Activated gamma-delta T cell (primary cell): ENCODE measurements at regions not wholly inside any gene's neighbourhood (a gene's known extent, or its start where the extent isn't known, plus 50 kb on each side); places are given as distances from the start of the nearest gene placed in this dataset.

ENCODE experiments used
- DNase-seq: peaks from one replicate; lab custom pipeline; 2025; lab: John Stamatoyannopoulos, UW

DNA sequence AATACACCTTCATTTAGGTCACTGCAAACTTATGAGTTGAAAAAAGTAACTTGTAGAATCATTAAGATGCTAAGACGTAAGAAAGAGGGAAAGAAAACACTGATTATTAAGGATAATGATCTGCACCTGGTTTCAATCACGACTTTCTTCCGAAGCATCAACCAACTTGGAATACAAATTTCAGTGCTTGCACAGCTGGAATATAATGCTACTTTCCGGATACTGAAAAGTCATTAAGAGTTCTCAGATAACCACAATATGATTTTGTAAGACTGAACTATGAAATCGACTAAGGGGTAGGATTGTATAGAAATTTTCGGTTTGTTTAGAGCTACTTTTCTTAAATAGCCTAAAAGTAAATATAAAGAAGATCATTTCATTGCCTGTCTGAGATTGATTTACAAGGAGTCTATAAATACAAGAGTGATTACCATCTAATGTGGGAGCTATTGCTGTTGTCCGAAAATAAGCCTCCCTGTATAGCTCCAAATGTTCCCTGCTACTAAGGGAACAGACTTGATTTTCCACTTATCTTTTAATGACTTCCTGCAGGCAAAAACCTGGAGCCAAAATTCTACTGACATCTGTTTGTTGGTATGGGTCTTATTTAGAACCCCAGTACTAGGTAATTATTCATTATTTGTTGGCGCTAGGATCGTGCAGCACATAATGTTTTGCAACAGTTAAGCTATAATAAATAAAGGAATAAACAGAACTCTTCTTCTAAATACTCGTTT, 673.3 kb downstream of the KCNT2 start:
- no peak for DNase-seq

DNA sequence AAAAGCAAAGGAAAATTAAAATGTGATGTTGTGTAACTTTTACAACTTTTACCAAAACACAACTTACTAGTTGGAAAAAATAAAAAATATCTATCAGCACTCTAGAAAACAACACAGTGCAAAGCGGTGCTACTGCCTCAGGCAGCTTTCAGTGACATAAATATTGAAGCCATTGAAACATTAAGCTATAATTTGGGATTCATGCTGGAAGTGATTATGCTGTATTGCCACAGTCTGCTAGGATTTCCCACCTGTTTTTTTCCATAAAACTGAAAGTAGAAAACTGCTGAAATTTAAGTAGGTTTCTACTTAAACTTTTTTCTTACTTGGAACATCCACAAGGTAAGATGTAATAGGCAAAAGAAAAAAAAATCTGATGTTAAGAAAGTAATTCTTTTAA, 674.4 kb downstream of the KCNT2 start:
- DNase-seq, result no peak

DNA sequence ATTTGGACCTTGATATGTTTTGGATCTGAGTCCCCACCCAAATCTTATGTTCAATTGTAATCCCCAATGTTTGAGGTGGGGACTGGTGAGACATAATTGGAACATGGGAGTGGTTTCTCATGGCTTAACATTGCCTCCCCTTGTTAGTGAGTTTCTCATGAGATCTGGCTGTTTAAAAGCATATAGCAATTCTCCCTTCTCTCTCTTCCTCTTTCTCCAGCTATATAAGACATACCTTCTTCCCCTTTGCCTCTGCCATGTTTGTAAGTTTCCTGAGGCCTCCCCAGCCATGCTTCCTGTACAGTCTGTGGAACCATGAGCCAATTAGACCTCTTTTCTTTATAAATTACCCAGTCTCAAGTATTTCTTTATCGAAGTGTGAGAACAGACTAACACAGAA, 692.4 kb downstream of the KCNT2 start:
- no peak for DNase-seq

DNA sequence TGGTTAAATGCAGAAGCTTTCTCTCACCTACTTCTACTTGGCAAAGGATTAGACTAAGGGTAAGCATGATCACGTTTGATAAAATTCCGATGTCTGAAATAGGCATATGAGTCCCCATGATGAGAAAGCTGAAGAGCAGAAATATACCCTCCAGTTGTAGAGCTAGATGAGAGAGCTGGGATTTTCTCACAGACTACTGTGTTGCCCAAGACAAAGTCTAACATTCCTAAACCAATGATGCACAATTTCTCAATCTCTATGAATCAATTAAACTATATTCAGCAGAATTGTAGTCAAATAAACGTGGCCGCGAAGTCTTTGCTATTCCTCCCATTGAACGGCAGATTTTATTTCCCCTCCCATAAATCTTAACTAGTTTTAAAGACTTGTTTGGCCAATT, 699.2 kb downstream of the KCNT2 start:
- DNase-seq, result no peak

DNA sequence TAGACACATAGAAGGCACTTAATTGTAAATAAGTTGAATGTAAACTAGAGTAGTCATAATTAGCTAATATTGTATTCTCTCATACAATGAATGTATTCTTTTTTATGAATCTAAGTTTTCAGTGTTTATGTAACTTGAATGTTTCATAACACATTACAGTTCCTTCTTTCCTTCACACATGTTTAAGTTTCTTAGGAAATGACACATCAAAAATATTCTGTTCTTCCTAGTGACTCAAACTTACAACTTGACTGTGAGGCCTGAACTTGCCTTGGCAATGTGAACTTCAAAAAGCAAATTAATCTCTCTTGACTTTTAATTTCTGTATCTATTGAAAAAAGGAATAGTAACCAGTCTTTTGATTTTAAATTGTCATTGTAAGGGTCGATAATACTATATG, 700.1 kb downstream of the KCNT2 start:
- DNase-seq, result no peak

DNA sequence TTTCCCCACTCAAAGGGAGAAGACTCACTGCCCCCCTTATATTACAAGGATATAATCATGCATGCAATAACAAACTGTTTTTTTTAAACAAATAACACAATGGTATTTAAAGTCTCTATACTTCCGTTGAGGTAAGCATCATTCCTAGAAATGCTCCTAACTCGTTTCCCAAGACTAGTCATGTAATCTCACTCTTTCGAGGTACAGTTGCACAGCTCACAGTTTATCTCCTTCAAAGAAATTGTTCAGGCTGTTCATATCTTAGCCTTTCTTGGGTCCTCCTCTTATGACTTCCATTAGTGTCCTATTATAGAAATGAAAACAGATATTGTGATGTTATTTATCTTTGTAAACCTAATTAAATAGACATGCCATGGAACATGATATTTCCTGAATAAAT, 705.0 kb downstream of the KCNT2 start:
- no peak for DNase-seq

DNA sequence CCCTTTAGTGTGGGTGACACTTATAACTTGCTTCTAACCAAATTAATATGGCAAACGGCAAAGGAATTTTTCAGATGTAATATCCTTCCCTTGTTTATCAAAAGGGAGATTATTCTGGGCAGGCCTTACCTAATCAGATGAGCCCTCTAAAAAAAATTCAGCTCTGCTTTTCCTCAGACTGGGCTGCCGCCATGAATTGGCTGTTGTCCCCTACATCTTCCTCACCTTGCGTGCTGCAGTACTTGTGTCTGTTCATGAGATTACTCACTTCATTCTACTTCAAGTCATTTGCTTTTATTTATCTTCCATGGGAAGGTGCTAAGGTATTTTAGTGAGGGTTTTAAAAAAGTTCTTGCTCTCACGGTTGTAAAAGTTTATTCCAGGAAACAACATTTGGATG, 705.5 kb downstream of the KCNT2 start:
- no peak for DNase-seq

DNA sequence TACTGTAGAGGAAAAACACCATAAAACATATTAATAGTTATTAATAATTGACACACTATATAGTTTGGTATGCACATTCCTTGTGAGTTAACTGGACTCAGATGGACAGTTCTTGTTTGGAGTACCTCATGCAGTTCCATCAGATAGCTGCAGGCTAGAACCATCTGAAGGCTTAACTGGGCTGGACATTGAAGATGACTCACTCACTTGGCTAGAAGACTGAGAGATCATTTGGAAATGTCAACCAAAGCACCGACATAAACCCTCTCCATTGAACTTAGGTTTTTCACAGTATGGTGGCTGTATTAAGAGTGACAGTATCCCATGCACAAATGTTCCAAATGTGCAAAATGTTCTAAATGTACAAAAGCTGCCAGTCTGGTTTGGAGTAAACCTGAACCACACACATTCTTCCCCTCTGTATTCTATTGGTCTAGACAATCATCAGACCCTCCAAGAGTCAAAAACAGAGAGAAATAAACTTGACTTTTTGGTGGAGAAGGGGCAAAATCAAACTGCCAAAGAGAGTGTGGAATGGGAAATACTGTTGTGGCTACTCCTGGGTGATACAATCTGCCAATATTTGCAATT, 708.4 kb downstream of the KCNT2 start:
- DNase-seq, result no peak

DNA sequence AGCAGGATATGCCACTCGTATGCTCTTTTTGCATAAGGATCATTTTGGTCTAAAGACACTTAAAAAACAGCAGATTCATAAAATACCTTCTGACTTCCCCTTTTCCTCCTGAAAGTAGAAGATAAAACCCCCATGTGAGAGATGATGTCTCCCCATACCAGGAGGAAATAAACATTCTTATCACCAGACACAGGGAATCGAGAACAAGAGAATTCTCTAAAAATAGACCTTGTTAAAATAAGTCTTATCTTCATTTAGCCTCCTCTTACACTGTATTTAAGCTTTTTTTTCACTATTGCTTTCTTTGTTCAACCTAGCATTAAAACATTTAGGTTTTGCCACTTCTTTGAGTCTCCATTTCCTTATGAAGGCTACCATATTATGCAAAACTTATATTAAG, 709.3 kb downstream of the KCNT2 start:
- no peak for DNase-seq

DNA sequence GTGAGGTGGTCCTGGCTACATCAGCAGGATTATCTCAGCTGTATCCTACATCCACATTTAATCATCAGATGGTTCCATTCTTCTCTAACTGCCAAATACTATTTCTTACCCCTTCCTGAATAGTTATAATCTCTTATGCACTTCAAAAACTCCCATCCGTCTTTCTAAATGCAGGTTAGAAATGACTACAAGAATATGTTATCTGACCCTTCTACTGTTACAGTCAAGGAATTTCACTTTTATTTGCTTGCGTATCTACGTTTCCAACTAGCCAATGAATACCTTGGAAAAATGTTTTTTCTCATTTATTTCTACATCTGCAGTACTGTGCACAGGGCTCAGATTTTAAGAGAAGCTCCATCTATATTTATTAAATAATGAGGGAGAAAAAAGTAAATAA, 709.9 kb downstream of the KCNT2 start:
- no peak for DNase-seq

DNA sequence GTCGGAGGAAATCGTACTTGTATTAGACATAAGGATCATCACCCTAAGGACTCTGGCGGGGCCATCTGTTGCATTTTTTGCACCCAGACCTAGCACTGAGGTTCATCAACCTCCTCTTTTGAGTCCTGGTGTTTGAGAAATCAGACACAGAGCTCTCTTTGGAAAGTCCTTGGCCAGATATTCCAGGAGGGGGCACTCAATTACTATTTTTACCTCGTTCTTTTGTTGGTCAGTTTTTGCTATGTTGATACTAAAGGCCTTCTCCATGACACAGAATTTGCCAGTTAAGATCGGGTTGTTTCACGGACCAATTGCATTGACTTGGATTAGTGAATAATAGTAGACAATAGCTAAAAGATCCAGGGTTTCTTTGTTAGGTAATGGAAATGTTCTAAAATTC, 711.2 kb downstream of the KCNT2 start:
- DNase-seq, result no peak

DNA sequence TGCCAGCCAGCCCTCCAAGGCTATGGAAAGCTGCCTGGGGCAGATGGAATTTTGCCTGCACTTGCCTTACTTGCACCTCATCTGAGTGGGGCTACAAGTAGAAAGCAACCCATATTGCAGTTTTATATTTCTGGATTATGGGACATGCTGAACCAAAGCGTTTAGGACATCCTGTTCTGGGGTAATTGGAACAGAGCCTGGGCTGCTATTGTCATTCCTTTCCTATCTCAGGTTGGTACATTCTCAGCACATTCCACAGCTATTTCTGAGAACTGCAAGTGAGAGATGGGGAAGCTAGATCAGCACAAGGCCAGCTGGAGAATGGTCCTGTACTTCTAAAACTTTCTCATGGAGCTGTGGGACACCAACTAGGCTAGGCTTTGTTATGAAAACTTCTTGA, 713.8 kb downstream of the KCNT2 start:
- no peak for DNase-seq

DNA sequence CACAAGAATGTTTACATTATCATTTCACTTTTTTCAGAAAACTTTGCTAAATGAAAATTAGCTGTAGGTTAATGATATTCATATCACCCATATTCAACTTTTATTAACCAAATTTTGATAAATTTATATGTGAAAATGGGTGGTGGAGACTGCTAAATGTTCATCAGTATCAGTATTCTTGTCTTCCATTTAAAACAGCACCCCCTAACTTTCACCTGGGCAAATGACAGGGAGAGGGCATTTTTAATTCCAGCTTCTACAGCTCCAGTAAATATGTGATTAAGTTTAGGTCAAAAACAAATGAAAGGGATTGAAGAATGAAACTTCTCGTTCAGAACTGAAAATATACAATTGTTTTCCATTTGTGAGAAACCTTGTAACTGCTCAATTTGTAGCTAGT, 722.2 kb downstream of the KCNT2 start:
- DNase-seq, result no peak

DNA sequence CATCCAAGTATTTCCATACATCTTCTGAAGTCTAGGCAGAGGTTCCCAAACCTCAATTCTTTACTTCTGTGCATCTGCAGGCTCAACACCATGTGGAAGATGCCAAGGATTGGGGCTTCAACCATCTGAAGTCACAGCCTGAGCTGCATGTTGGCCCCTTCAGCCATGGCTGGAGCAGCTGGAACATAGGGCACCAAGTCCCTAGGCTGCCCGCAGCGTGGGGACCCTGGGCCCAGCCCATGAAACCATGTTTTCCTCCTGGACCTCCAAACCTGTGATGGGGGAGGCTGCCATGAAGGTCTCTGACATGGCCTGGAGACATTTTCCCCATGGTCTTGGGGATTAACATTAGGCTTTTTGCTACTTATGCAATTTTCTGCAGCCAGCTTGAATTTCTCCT, 729.8 kb downstream of the KCNT2 start:
- DNase-seq, result no peak

DNA sequence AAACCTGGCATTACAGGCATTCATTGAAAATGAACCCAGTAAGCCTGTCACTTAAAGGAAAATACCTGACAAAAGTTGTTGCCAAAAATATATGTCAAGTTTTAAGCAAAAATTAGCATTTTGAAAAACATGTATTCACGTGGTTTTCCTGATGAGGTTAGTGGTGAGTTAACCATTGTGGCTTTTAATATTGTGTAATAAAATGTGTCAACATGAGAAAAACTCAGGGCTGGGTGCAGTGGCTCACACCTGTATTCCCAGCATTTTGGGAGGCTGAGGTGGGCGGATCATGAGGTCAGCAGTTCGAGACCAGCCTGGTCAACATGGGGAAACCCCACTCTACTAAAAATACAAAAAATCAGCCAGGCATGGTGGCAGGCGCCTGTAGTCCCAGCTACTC, 731.4 kb downstream of the KCNT2 start:
- DNase-seq, result no peak

DNA sequence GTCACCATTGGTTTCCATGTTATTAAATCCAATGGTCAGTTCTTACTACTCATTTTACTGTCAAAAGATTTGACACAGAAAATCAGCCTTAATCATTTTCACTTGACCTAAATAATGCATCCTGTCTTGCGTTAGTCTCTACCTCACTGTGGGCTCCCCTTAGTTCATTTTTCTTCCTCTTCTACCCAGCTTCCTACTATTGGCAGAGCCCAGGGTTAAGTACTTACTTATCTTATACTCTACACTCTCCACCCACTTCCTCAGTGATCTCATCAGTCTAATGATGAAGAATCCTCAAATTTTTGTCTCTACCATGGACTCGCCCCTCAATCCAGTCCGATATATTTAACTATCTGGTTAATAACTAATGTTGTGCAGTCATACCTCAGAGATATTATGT, 735.9 kb downstream of the KCNT2 start:
- no peak for DNase-seq

DNA sequence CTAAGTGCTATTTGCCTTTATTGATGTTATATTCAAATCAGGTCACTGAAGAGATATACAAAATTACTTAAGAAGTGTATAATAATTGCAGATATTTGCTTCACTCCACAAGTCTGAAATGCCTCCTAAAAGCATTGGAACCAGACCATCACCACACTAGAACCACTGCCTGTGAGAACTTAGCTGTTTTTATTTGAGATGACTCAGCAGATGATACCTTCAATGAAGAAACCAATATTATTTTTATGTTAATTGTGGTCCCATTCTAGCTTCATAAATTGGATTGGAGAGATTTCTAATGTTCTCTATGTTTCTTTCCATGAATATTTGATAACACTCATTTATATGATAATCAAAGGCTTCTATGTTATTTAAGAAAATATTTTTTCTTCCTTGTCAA, 740.6 kb downstream of the KCNT2 start:
- no peak for DNase-seq

DNA sequence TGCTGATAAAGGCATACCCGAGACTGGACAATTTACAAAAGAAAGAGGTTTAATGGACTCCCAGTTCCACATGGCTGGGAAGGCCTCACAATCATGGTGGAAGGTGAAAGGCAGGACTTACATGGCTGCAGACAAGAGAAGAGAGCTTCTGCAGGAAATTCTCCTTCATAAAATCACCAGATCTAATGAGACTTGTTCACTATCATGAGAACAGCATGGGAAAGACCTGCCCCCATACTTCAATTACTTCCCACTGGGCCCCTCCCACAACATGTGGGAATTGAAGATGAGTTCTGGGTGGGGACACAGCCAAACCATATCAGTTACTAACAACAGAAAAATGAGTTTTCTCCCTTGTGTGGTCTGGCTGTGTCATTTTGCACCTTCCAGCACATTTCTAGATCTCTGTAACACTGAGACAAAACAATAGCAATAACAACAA, 741.4 kb downstream of the KCNT2 start:
- DNase-seq, result no peak

DNA sequence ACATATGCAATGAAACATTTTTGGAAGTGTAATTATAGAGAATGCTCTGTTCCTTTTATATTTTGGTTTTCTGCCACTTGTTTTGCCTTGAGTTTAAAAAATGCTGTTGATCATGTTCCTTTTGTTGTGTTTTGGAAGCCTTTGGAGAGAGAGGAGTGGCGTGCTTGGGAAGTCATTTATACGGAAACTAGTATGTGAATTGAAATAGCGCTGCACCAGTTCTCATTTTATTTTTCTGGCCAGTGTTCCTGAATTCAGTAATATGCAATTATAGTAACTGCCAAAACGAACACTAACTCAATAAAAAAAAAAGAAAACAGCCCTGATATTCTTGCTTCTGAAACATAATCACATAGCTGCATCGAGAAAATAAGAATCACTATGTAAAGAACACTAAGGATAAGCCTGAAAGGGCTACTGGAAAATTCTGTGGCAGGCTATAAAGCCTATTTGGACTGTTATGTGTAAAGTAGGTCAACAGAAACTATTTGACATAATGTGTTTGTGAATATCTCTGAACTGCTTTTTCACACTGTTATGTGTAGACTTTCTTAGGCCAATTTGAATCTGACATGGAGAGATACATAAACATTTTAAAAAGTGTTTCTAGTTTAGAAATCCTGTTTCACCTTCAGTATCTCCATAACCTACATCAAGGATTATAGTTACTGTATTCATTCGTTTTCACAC, 742.0 kb downstream of the KCNT2 start:
- DNase-seq, result no peak

DNA sequence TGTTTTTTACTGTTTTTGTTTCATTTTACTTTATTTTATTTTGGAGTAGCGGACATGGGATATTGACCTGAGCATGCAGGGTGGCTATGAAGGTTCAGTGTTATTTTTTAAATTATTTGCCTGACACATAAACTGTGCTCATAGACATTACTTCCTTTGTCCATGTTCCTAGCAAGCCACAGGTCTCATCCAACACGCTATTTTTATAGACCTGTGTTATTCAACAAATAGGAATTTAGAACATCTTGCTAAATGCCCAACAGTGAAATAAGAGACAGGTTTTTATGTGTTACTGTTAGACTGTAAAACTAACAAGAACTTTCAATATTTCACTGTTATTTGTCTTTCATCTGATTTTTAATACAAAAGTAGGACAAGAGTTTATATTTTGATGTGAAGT, 756.4 kb downstream of the KCNT2 start:
- DNase-seq, result no peak

DNA sequence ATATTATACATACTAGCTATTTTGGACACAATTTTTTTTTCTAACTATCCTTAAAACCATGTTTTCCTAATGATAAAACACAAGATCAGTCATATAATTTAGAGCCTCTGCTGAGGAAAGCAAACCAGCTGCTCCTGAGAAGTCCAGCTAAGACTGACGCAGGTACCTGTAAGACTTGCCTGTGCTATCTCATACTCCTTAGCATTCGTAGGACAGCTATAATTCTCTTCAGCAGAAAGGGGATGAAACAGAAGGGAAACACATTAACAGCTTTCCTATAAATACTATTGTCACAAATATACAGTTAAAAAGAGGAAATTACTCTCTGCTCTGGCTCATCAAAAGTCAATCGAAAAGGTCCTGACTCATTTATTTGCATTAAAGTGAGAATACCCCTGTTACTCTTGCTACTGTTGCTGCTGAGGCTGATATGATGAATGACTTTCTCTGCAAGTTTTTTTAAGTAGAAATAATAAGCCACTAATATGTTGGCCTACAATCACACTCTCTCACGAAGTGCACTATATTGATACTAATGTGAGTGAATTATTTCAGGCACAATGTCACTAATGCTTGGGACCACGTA, 757.1 kb downstream of the KCNT2 start:
- no peak for DNase-seq

DNA sequence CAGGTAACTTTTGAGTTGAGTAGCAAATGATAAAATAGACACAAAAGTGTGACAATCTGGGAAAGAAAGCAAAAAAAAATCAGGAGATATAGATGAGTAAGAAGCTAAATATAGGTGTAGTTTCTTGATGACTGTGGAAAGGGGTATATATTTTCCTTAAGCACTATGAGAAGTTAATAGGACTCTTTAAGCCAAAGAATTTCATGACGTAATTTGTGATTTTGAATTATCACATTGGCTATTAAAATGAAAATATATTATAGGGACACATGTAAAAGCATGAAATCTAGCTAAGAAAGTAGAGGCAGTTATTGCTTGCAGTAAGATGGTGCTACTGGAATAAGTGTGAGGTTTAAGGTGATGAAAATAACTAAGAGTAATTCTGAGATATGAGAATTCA, 759.1 kb downstream of the KCNT2 start:
- DNase-seq, result no peak
